Activated CD4-positive, alpha-beta T cell treated with anti-CD3 and anti-CD28 coated beads, Interleukin-2, amount 50 U/mL, for 1 hour (primary cell): ENCODE measurements at regions not wholly inside any gene's neighbourhood (a gene's known extent, or its start where the extent isn't known, plus 50 kb on each side); places are given as distances from the start of the nearest gene placed in this dataset.

Experiments used
- DNase-seq: peaks from one replicate; pipeline ENCODE4 v3.0.0-alpha.2; 2020

- no peak for DNase-seq
These were observed 51.6 kb upstream of the NLRP1 start for GRCh38 chr17:5635949-5636348.

GRCh38 chr17:5638596-5638995 lies 54.3 kb upstream of the NLRP1 start:
- no peak for DNase-seq

- no peak for DNase-seq
These were observed 56.4 kb upstream of the NLRP1 start for GRCh38 chr17:5640726-5641125.

DNA sequence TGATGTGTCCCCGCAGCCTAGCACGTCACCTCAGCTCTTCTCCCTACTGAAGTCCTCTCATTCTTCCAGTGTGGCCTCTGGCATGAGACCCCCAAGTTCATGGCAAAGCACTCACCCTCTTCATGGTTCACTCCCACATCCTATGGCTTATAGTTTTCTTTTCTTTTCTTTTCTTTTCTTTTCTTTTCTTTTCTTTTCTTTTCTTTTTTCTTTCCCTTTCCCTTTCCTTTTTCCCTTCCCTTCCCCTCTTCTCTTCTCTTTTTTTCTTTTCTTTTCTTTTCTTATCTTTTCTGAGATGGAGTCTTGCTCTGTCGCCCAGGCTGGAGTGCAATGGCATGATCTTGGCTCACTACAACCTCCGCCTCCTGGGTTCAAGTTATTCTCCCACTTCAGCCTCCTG lies 58.4 kb upstream of the NLRP1 start:
- no peak for DNase-seq

- no peak for DNase-seq
These were observed 59.8 kb upstream of the NLRP1 start for GRCh38 chr17:5644065-5644464.

DNA sequence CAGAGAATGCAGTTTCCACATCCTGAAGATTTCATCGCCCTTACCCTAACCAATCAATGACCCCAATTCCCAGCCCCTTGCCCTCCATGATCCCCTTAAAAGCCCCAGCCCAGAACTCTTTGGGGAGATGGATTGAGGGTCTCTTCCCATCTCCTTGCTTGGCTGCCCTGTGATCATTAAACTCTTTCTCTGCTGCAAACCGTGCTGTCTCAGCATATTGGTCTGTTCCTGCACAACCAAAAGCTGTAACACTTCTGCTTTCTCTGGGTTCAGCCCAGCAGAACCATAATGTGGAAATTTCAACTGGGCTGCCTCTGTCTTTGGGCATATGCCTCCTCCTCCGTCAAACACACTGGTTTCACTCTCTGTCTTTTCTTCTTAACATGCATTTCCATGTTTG lies 67.0 kb upstream of the NLRP1 start:
- no peak for DNase-seq

DNA sequence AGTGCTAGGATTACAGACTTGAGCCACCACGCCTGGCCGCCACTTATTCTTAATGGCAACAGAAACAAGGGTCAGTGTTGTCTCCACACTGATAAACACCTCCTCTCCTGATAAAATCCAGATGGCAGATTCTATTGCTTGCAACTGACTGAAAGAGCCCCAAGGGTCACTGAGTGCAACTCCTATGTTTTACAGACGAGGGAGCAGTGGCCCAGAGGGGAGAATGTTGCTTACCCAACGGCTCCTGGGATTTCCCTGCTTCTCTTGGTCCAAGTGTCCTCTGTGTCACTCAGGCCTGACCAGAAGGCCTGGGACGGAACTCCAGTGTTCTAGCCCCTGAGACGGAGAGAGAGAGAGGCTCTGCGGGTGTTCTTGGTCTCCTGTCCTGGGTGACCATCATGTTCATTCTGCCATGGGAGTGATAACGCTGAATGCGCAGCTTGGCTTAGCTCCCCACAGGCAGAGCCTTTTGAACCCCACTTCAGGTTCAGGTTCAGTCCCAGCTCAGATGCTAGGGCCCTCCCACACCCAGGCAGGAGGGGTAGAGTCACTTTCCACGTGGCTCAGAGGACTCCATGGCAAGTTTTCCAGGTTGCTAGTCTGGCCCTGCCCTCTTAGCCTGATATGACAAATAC lies 77.3 kb upstream of the NLRP1 start:
- DNase-seq = no peak

DNA sequence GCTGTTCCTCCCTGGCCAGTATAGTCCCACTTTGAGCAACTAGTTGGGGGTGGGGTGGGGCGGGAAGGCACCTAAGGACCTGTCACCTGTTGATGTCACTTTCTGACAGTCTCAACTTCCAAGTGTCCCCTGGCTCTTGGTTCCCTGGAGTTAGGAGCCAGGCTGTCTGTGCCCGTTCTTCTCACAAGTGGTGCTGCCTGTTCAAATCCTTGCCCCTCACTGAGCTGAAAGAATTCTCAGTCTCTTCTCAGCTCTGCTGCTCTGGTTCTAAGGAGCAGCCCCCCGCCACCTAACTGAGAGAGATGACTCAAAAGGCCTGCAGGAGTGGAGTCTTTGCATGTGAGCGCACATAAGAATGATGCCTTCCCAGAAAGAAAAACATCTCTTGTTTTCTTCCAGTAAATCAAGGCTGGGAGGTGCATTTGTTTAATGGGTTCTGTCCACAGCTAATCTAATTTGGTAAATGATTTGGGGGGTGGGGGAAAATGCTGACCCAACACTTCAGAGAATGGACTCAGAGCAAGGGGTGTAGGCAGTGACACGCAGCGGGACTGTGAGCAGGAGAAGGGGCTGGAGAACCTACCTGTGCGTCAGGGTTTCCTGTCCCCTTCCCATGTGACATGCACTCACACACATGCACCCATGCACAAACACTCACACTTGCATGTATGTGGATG lies 78.2 kb upstream of the NLRP1 start:
- DNase-seq = no peak

- DNase-seq = no peak
These were observed 80.9 kb upstream of the NLRP1 start for GRCh38 chr17:5665164-5665563.

- DNase-seq = no peak
These were observed 83.6 kb upstream of the NLRP1 start for GRCh38 chr17:5667871-5668270.

DNA sequence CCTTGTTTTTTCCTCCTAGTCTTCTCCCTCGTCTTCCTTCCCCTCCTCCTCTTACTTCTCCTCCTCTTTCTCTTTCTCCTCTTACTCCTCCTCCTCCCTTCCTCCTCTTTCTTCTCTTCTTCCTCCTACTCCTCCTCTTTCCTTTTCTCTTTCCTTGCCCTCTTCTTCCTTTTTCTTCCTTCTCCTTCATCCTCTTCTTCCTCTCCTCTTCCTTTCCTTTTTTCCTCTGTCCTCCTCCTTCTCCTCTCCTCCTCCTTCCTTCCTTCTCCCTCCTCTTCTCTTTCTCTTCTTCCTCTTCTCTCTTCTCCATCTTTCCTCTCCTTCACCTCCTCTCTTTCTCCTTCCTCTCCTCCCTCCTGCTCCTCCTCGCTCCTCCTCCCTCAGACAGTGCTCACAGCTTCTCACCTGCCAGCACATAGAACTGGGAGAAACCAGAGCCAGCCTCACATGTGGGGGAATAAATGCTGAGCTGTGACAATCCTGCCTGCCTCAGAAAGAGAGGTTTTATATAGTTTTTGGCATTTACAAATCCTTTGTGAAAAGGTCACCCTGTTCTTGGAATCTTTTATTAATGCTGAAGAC lies 84.3 kb upstream of the NLRP1 start:
- no peak for DNase-seq

DNA sequence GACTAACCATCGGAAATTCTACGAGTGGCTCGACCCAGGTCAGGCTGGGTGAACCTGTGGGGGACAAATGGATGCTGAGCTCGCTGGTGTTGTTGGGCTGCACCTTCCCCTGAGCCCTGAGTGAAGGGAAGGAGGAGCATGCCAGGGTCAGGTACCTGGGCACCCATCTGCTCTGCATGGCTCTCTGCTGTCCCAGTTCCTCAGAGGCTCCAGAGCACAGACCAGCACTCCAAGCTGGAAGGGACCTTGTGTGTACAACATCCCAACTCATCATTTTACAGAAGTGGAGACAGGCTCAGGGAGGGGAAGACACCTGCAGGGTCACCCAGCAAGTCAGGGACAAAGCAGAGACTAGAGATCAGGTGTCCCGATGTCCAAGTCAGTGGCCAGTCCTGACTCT lies 84.9 kb upstream of the NLRP1 start:
- DNase-seq = no peak

DNA sequence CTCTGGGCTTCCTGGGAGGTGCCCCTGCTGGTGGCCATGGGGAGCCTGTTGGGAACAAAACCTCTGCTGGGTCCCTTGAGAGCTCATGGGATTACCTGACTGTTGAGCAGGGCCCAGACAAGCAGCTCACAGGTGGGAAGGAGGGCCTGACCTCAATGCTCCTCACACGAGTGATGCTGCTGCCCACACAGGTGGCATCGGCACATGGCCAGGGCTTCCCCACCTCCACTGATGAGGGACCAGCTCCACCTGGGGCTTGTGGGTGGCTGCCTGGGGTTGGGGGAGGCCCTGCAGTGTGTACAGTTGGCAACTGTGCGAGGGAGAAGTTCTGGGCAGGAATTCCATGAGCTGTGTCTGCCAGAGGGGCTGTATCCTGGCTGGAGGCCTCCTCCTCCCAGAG lies 87.8 kb upstream of the NLRP1 start:
- no peak for DNase-seq

DNA sequence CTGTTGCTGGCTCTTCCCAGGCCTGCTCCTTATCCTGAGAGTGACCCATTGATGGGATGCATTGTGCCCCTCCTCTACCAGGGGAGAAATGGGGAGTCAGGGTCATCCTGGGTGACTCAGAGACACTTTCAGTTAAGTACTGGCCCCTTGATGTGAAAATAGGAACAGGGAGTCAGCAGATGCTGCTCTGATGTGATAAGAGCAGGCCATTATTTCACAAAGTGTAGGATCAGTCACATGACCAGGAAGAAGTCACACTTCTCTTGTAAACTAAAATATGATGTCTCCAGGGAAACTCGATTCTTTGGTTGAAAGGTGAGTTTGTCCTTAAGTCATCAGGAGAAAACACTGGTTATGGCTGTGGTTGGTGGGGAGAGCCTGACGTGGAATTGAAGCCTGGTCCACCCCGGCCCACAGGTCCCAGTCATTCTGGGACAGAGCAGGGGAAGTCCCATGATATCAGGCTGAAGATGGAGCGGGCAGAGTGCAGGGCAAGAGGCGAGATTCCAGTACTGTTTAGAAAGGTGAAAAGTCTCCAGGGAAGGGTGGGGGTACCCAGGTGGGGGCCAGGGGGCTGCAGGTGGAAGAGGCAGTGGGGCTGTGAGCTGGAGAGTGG lies 88.6 kb upstream of the NLRP1 start:
- DNase-seq = no peak

DNA sequence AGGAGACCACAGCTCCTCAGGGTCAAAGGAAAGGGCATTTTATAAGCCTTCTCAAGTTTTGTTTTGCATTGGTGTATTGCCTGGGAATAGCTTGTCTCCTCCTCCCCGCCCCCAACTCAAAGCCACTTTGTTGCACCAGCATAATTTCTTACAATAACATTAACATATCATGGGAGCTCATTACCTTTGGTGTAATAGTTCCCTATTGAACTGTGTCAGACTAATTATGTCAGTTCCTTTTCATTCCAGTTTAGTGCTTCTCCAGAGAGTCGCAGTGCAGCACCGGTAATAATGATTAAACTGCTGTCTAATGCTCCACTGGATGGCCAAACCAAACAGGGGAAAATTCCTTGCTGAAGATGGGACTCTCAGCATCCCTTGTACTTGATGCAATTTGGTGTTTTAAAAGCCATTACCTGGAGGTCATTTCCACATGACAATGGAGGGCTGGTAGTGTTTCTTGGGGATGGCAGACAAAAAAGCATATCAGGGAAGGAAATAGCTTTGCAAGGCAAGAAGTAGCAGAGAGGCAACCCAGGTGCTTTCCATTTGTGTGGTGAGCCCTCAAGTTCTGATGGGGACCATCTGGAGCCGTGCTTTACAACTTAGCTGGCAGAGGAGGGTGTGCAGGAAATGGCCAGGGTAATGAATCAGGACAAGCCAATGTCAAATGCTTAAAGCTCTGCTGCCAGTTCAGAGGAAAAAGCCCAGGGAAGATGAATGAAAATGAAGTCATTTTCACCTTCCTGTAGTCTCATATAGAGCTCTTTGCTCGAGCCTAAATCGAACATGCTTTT lies 91.5 kb upstream of the NLRP1 start:
- no peak for DNase-seq

DNA sequence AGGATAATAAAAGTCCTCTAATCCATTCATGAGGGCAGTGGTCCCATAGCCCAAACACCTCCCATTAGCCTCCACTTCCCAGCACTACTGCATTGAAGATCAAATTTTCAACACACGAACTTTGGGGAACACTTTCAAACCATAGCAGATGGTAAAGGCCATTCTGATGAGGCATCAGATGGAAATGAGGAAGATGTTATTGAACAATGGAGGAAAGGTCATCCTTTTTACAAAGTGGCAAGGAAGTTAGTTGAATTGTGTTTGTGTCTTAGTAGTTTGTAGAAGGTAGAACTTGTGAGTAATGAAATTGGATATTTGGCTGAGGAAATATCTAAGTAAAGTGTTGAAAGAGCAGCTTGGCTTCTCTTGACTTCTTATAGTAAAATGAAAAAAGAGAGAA lies 93.3 kb upstream of the NLRP1 start:
- no peak for DNase-seq

DNA sequence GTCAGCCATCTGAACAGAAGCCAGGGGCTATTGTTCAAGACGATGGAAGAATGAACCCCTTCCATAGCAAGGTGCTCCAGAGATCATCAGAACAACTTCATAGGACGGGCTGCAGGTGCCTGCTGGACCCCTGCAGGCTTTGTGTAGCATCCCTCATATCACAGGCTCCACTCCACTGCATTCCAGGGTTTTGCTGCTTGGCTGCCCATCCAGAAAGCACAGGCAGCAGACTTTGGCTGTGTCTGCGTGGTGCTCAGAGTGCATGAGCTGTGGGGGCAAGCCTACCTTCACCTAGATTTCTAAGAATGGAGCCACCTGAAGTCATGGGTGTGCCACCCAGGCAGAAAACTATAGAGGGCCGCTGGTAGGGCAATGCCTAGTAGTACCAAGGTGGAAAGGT lies 93.9 kb upstream of the NLRP1 start:
- DNase-seq = no peak

DNA sequence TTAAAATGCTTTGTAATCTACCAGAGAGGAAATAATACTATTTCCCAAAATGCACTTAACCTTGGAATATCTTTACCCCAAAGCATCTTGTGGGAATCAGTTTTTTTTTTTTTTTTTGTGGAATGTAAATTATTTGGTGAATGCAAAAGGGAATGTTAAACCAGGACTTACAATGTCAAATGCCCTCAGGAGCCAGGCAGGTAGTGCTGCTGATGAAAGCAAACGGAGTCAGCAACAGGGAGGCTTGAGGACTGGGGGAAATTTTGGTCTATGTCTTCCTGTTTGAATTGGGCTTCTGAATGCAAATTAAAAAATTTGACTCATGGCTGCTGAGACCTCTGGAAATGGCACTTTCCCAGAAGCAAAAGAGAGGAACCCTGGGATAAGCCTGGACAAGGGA lies 96.5 kb upstream of the NLRP1 start:
- no peak for DNase-seq

DNA sequence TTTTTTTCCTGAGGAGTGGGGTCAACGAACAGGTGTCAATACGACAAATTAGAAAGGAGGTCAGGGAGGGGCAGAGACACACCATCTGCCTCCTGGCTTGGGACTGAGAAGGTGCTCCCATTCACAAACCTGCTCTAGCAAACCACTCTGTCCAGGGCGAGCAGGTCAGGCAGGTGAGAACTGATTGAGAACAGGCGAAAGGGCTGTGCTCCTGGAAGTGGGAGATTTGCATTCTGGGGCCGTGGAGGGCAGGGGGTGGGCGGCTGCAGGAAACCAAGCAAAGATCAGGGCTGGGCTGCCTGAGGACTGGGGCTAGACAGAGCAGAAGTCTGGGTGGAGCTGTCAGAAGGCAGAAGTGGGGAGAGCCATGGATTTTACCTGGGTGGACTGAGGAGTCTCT lies 98.9 kb upstream of the NLRP1 start:
- no peak for DNase-seq

DNA sequence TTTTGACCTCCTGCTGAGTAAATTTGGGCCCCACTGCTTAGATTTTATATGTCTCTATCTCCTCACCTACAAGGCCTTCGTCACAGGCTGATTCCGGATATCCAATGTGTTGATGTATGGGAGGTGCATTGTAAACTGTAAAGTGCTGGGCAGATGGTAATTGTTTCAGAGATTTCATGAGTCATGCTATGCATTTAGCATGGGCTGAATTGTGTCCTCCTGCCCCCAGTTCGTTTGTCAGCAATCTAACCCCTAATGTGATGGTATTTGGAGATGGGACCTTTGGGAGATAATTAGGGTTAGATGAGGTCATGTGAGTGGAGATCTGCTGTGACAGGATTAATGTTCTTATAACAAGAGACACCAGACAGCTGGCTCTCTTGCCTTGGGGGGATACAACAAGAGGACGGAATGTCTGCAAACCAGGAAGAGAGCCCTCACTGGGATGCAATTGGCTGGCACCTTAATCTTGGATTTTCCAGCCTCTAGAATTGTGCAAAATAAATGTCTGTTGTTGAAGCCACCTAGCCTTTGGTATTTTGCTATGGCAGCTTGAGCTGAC lies 101.8 kb upstream of the NLRP1 start:
- DNase-seq = no peak

- no peak for DNase-seq
These were observed 103.3 kb upstream of the NLRP1 start for GRCh38 chr17:5687646-5688045.

DNA sequence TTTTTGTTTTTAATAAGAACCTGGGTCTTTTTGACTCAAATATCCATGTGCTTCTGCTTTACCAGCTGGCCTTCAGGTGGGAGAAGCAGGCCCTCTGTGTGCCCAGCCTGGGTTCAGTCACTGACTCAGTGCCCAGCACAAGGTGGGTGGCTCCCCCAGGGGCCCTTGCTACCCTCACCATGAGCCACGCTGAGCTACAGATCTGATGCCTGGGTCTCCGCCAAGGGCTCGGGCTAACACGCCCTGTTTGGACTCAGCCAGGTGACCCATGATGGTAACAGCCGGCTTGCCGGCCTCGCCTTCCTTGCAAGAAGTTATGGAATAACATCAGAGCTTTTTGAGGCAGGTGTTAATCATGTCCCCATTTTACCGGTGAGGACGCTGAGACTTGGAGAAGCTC lies 109.5 kb upstream of the NLRP1 start:
- no peak for DNase-seq

DNA sequence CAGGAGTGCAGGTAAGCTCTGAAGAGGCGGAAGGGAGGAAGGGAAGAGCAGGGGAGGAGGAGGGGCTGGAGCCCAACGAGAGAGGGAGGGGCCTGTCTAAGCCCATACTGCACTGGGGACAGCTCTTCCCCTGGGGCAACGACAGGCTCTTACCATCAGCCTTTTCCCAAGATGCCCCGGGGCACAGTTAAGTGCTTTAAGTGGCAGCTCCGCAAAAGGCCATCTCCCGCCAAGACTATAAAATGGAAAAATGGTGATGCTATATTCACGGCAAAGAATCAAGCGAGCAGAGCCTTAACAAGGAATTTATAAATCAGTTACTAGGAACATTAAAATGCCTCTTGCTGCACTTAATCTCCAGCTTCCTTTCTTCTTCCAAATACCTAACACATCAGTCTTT lies 110.2 kb upstream of the NLRP1 start:
- no peak for DNase-seq
